ENCODE measurements at regions not wholly inside any gene's neighbourhood (a gene's known extent, or its start where the extent isn't known, plus 50 kb on each side); places are given as distances from the start of the nearest gene placed in this dataset.
"Not testable (repeated sequence)": the region's sequence is repeated elsewhere in the genome, so short reads cannot be mapped to it uniquely, and the experiment has no call there.

DNA sequence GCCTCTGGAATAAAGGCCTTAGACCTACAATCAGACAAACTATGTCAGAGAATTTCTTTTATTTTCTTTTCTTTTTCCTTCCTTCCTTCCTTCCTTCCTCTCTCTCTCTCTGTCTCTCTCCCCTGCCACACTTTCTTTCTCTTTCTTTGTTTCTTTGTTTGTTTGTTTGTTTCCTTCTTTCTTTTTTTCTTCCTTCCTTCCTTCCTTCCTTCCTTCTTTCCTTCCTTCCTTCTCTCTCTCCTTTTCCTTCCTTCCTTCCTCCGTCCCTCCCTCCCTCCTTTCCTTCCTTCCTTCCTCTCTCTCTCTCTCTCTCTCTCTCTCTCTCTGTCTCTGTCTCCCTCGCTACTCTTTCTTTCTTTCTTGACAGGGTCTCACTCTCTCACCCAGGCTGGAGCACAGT lies 242.6 kb downstream of the GATA3 start:
- DNase-seq (ENCODE audit: missing footprints) = no peak
- ATAC-seq = no peak
- intact Hi-C loops (cut with DNase I) = no loop called here

DNA sequence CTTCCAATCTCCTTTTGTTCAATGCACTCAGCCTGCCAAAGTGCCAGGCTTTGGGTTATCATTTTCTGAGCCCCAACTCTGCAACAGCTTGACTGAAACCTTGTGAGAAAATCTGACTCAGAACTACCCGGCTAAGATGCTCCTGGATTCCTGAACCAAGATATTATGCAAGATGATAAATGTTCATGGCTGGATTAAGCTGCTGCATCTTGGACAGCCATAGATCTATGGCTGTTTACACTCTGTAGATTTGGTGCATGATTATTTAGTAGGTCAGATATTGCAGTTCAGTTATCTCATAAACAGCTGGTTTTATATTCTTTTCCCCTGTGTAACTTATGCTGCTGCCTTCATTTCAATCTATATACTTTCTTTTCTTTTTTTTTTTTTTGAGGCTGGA lies 243.5 kb downstream of the GATA3 start:
- intact Hi-C loops (cut with DNase I) = no loop called here

DNA sequence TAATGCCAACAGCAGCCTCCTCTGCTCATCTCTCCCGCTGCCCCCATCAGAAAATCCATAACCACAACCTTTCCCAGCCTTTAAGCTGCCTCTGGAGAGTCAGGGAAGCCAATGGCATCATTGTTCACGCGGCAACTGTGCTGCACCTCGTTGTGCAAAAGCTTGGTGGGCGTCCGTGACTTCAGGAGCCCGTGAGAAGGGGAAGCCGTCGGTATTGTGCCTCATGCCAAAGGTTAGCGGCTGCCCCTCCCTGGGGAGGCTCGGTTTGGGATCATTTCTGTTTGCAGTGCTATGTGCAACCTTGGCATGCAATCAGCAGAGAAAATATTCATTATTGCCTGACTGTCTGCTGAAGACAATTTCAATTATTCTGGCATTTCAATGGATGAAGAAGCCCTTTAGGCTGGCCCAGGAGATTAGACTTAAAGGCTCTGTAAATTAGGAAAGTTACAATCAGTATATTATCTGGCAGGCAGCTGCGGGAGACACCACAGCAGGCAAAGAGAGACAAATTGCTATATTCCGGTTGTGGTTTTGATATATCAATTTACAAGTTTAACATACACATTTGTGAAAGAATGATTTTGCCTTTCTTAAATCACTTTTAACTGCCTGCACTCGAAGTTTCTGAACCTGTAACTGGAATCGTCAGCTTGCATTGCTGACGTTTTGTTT lies 244.5 kb downstream of the GATA3 start:
- intact Hi-C loops (cut with DNase I) = no loop called here
- DNase-seq (ENCODE audit: missing footprints) (no peak), ATAC-seq (no peak)

More for the DNA sequence above, 243.5 kb downstream of the GATA3 start:
- no peak for ATAC-seq
- no peak for DNase-seq (ENCODE audit: missing footprints)

DNA sequence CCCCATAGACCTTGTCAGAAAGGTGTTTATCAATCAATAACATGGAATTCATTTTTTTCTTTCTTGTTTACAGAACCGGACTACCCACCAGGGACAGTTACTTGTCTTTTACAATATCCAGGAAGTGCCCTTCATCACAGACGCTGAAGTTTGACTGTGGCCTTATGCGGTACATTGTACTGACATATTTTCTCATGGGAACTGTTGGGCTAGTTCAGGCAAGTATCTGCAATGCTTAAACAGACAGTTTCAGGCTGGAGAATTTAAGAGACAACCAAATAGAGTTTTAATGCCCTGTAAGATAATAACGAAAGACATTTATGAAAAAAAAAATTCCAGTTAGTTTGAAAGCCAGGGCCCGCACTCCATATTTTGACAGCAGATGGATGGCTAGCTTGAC lies 246.4 kb downstream of the GATA3 start:
- intact Hi-C loops (cut with DNase I) = no loop called here
- no peak for DNase-seq (ENCODE audit: missing footprints)
- ATAC-seq = no peak

DNA sequence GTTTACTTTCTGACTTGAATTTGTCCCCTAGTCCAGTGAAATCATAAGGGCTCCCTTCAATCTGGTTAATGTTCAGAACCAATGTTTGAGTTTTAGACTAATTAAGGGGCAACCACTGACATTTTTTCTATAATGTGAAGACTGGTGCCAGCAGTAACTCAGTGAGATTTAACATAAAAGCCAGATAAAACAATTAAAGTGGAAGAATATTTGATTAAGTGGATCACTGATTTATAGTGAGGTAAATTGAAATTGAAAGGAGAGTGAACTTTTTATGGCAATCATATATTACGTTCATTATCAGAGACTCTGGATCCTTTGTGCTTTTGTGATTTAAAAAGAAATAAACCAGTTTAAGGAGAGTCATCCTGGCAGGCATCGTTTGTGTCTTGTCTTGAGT lies 246.8 kb downstream of the GATA3 start:
- DNase-seq (ENCODE audit: missing footprints) (no peak), ATAC-seq (no peak)
- intact Hi-C loops (cut with DNase I) = no loop called here

DNA sequence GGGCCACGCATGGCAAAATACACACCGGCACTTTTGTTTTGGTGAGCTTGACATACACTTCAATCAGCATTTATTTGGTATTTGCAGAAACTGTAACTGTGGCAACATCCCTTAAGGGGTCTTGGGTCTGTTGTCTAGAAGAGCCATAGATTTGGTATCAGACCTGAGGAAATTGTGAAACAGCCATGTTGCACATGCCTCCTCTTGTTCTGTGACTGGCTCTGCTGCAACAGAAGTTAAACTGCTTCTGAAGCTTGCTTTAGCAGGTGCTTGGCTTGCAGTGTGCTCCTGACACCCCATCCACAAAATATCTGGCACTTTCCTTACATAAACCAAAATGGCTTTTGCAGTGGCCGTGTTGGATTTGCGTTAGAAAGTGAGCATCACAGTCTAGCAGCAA lies 247.3 kb downstream of the GATA3 start:
- intact Hi-C loops (cut with DNase I) = no loop called here
- no peak for ATAC-seq
- no peak for DNase-seq (ENCODE audit: missing footprints)

DNA sequence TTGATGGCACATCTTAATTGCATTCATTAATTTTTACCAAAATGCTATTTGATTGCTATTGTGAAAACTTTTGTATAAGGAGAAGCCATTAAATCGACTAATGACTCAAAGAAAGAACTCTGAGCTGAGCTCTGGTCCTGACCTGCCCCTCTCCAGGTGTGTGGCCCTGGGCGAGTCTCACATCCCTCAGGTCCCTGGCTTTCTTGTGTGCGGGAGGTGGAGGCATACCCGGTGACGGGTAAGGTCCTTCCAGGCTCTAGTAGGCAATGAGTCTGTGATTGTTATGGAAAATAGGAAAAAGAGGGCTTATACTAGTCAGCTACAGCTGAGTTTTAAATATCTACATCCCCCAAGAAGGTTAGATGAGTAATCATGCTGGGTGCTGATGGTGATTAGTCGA lies 248.1 kb downstream of the GATA3 start:
- ATAC-seq = no peak
- DNase-seq (ENCODE audit: missing footprints) = no peak
- intact Hi-C loops (cut with DNase I) = no loop called here

DNA sequence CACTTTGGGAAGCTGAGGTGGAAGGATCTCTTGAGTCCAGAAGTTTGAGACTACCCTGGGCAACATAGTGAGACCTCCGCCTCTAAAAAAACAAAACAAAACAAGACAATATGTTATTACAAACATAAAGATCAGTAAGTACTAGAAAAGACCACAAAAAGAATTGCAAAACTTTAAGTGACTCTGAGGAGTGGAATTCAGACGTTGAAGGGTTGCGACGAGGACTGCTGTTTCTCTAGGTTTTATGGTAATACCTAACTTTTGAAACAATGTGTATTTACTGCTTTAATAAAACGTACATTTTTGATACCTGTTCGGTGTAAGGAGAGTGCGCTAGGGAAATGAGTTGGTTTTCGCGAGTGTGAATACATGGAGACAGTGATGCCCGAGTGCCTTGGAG lies 250.4 kb downstream of the GATA3 start:
- DNase-seq (ENCODE audit: missing footprints) = no peak
- ATAC-seq = no peak
- intact Hi-C loops (cut with DNase I) = no loop called here

DNA sequence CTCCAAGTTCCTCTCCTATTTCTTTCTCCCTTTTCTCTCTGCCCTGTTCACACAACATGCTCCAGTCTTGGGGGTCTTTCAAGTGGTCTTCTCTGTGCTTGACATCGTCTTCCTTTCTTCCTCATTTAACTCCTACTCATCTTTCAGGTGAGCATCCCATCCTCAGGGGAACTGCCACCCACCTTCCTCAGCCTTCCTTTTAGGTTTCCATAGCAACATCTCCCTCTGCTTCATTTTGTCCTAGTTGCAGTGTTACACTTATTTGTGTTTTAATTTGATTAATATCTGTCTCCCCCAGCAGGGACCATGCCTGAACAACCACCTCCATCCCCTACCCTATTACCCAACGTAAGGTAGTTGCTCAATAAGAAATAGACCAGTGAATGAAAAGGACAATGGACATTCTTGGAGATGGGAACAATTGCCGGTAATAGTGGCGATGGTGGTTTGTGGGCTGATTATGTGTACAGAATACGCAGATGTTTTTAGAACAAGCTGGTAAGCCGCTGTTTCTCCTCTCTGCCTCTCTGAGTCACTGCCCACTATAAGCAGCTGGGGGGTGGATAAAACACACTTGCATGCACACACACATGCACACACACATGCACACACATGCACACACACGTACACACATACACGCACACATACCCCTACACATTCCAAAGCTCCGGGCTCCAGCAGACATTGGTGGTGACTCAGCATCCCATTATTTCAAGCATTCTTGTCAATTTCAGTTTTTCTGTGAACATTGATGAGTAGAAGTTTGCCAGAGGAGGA lies 251.6 kb downstream of the GATA3 start:
- ATAC-seq = no peak
- DNase-seq (ENCODE audit: missing footprints) = no peak
- intact Hi-C loops (cut with DNase I) = no loop called here

DNA sequence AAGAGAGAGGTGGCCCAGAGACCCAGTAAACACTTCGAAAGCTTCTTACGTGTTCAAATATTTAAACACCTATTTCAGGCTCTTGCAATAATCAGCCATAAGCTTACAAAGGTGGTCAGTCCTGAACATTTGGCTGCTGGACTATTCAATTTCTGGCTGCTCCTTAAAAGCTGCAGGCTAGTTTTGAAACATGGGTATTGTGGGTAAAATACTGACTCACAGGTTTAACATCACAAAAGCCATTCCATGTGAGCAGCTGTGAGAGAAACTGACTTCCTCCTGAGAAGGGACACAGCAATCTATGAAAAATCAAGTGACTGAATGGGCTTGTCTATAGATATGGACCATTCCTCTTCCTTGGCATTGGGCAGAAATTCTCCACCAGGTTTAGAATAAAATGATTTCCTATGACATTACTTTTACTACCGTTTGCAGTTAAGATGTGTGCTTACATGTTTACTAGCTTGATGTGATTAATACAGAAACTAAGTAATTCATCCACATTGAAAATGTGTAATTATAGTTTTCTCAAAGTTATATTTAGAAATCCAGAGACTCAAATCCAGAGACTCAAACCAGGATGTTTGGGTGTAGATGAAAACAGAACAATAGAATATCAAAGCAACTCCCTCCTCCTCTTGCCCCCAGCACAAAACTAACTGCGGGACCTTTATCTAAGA lies 252.3 kb downstream of the GATA3 start:
- ATAC-seq (no peak), DNase-seq (ENCODE audit: missing footprints) (no peak)
- intact Hi-C loops (cut with DNase I) = no loop called here

DNA sequence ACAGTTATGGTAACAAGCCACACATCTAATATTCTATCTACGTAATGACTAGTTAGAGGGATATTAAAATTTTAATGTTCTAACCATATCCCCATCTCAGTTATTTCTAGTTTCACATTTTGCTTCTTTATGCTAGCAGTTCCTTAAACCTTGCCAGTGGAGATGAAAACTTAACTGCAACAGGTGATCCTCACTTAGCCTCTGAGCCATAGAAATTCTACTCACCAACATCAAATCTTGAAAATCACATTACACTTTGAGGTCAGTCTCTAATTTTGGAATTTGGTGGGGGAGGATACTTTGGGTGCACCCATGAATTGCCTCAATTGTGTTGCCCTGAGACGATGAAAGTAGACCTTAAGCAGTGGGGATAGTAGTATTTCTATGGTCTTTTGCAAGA lies 256.4 kb downstream of the GATA3 start:
- ATAC-seq (no peak), DNase-seq (ENCODE audit: missing footprints) (no peak)
- intact Hi-C loops (cut with DNase I) = no loop called here

DNA sequence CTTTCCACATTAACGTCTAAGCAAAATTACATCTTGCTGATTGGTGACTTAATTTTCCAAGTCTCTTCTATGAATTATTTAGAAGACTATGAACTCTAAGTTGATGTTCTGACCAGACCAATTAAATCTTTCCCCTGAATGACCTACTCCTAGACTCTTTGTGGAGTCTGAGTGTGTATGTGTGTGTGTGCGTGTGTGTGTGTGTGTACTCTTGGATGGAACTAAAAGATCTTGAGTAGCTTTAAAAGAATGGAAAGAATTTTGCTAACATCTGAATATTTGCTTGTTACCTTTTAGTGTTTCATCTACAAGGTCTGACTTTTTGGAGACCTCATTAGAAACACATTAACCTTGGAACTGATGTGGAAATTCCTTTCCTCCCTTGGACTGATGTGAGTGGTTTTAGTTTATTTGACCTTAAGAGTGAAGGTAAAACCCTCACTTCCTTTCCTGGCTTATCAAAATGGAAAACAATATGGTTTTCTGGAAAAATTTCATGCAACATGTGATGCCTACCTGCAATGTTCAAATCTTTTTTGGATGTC lies 257.1 kb downstream of the GATA3 start:
- ATAC-seq (no peak), DNase-seq (ENCODE audit: missing footprints) (no peak)
- intact Hi-C loops (cut with DNase I) = no loop called here

DNA sequence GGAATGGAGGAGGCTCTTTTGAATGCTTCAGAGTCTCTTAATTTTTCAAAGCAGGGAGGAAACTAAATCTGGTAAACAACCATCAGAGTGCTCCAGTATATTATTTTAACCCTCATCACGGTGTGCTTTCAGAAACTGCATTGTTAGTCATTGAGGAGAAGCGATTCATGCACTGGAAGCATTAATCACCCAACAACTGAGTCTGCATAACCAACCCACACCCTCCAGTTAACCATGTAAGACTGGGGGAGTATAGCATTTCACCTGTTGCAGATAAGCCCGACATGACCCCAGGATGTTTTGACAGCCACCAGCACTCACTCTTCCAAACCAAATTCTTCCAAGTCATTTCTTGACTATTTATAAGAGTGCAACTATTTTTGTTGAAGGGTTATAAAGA lies 257.6 kb downstream of the GATA3 start:
- DNase-seq (ENCODE audit: missing footprints) (no peak), ATAC-seq (no peak)
- intact Hi-C loops (cut with DNase I) = no loop called here

DNA sequence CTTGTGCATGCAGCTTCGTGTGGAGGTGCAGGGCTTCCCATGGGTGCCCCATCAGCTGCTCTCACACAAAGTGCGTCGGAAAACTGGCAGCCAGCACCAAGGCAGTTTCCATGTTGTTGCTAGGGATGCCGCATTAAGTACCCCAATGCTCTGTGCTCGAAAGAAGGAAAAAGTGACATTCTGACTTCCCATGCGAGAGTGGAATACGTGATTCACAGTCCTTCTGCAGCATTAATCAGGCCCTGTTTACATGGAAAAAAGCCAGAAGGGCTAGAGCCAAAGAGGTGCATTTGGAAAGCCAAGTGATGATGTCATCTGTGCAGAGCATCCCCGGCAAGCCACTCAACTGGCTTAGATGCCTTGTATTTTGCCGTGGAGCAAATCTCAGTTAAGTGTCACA lies 258.3 kb downstream of the GATA3 start:
- ATAC-seq (no peak), DNase-seq (ENCODE audit: missing footprints) (no peak)
- intact Hi-C loops (cut with DNase I) = no loop called here

DNA sequence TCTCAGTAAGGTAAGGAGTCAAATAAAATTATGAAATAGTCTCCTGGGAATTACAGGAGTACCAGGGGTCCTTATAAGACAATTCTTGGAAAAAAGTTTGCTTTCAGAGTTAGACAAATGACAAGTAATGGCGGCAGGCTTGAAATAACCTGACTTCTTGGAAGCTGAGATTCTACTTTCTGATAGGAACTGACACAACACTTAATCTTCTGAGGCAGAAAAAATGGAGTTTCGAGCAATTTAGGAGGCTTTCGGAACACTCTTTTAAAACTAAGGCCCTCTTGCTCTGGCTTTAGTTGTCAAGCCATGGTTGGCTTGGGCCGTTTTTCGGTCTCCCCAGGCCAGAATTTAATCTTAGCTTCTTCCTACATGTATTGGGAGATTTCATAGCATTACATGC lies 260.0 kb downstream of the GATA3 start:
- no peak for DNase-seq (ENCODE audit: missing footprints)
- intact Hi-C loops (cut with DNase I) = no loop called here

DNA sequence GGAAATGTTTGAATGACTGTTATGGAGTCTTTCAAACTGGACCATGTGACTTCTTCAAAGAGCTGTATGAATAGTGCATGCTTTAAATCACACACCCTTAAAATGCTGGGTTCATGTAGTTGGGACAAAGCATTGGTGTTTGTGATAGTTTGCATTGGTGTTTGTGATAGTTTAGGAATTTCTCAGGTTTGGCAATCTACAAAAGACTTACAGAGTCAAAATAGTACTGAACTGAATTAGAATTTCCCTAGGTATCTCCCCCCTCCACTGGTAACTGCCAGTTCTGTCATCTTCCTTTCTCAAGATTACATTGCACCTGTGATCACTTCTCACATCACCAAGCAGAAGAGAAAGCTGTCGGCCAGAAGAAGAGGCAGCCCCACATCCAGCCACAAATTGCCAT lies 261.1 kb downstream of the GATA3 start:
- intact Hi-C loops (cut with DNase I) = no loop called here
- DNase-seq (ENCODE audit: missing footprints) (no peak), ATAC-seq (no peak)

More for the DNA sequence above, 260.0 kb downstream of the GATA3 start:
- no peak for ATAC-seq

DNA sequence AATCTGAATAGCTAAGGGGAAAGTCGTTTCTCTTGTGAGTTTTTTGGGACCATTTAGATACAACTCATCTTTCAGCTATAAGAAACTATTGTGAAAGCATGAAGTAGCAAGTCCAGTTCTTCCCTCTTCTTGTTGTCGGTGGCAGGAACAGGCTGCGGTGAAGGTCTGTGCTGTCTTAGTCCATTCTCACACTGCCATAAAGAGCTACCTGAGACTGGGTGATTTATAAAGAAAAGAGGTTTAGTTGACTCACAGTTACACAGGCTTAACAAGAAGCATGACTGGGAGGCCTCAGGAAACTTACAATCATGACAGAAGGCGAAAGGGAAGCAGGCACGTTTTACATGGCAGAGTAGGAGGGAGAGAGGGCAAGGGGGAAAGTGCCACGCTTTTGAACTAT lies 261.8 kb downstream of the GATA3 start:
- DNase-seq (ENCODE audit: missing footprints) = no peak
- ATAC-seq = no peak
- intact Hi-C loops (cut with DNase I) = no loop called here

DNA sequence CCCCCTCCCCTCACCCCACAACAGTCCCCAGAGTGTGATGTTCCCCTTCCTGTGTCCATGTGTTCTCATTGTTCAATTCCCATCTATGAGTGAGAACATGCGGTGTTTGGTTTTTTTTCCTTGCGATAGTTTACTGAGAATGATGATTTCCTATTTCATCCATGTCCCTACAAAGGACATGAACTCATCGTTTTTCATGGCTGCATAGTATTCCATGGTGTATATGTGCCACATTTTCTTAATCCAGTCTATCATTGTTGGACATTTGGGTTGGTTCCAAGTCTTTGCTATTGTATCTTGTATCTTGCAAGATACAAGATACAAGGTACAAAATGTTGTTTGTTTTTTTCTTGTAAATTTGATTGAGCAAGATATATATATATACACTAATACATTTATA lies 263.9 kb downstream of the GATA3 start:
- ATAC-seq; intact Hi-C loops (cut with DNase I); DNase-seq (ENCODE audit: missing footprints): not testable (repeated sequence)

DNA sequence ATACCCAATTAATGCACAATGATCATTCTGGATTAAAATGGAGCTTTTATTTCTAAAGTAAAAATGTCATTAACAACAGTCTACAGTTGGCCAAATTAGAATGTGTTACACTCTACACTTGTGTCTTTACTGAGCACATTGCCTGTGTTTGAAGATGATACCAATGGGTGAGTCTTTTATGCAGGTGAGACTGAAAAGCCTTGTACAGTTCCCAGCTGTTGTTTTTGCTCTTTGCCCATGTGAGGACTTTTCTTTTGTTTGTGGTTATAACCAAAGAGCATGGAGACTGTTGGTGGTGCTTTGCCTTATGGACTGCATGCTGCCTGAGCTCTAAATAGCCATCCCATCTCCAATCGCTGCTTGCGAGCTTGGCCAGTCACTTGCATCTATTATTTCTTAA lies 264.5 kb downstream of the GATA3 start:
- ATAC-seq = no peak
- intact Hi-C loops (cut with DNase I) = no loop called here
- no peak for DNase-seq (ENCODE audit: missing footprints)

DNA sequence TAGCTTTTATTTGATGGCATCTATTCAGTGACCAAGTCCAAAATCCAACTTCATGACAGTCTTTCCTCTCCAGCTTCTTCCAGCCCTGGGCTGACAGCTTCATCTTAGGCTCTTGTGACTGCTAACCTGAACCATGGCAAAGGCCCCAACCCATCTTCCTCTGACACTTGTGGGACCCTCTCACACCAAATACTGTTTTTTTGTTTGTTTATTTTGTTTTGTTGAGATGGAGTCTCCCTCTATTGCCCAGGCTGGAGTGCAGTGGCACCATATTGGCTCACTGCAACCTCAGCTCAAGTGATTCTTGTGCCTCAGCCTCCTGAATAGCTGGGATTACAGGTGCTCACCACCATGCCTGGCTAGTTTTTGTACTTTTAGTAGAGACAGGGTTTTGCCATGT lies 265.2 kb downstream of the GATA3 start:
- no peak for ATAC-seq
- intact Hi-C loops (cut with DNase I) = no loop called here
- no peak for DNase-seq (ENCODE audit: missing footprints)

Measured in Right ventricle myocardium inferior (tissue), 1 donor.